Fibroblast of lung (primary cell): ENCODE measurements at regions not wholly inside any gene's neighbourhood (a gene's known extent, or its start where the extent isn't known, plus 50 kb on each side); places are given as distances from the start of the nearest gene placed in this dataset.

Experiments
- DNase-seq, 2 donors: peaks; one replicate each; pipeline versions ENCODE4 v3.0.0 to v3.0.0-alpha.2; 2010; ENCODE audit warnings: low read depth in 2 of 2
- H2AFZ ChIP-seq: 2 replicates; pipeline ENCODE4 v1.5.1; 2012; ENCODE audit warnings: low read length, control low read depth, inconsistent platforms
- H3K27ac ChIP-seq: 2 replicates; pipeline ENCODE4 v1.5.1; 2011; ENCODE audit warnings: low read length, control low read depth; ENCODE audit not compliant: insufficient read depth
- H3K27me3 ChIP-seq: 2 replicates; pipeline ENCODE4 v1.5.1; 2011; ENCODE audit warnings: mild to moderate bottlenecking, low read length; ENCODE audit not compliant: control insufficient read depth, insufficient read depth
- H3K36me3 ChIP-seq: 2 replicates; pipeline ENCODE4 v1.5.1; 2011; ENCODE audit warnings: low read length; ENCODE audit not compliant: control insufficient read depth, insufficient read depth
- H3K4me1 ChIP-seq: 2 replicates; pipeline ENCODE4 v1.5.1; 2011; ENCODE audit warnings: low read length; ENCODE audit not compliant: control insufficient read depth, insufficient read depth; ENCODE audit errors: extremely low read depth
- H3K4me2 ChIP-seq: 2 replicates; pipeline ENCODE4 v1.5.1; 2011; ENCODE audit warnings: low read length, control low read depth; ENCODE audit not compliant: insufficient read depth; ENCODE audit errors: extremely low read depth
- H3K4me3 ChIP-seq, 4 experiments: fragments of 200-600 bp in 1 of 4; sonication (generic) in 1 of 4; replicated peaks in 1 of 4; 2 replicates each; pipeline ENCODE4 v1.5.1; 2011 to 2016; ENCODE audit warnings: low read length in 4 of 4, low read depth in 3 of 4, mild to moderate bottlenecking in 3 of 4, control low read depth in 2 of 4, inconsistent platforms in 1 of 4, mixed read lengths in 1 of 4; ENCODE audit not compliant: insufficient read depth in 1 of 4; ENCODE audit errors: control extremely low read depth in 1 of 4
- H3K79me2 ChIP-seq: 2 replicates; pipeline ENCODE4 v1.5.1; 2012; ENCODE audit warnings: mild to moderate bottlenecking, low read length, inconsistent platforms; ENCODE audit not compliant: control insufficient read depth, insufficient read depth
- H3K9ac ChIP-seq: 2 replicates; pipeline ENCODE4 v1.5.1; 2011; ENCODE audit warnings: mild to moderate bottlenecking, low read length, control low read depth; ENCODE audit not compliant: insufficient read depth
- H3K9me3 ChIP-seq: 2 replicates; pipeline ENCODE4 v1.5.1; 2012; ENCODE audit warnings: low read depth, low read length; ENCODE audit not compliant: control insufficient read depth, insufficient read depth
- H4K20me1 ChIP-seq: 2 replicates; pipeline ENCODE4 v1.5.1; 2011; ENCODE audit warnings: low read length; ENCODE audit not compliant: control insufficient read depth, insufficient read depth; ENCODE audit errors: extremely low read depth
- EZH2 ChIP-seq: IDR thresholded peaks from 2 replicates; pipeline ENCODE4 v1.5.1; 2012; ENCODE audit warnings: low read length, control low read depth, mild to moderate bottlenecking; ENCODE audit errors: missing control alignments
- TF ChIP-seq, protein P1 (sequence below), 2 donors: IDR thresholded peaks in 1 of 2; conservative IDR thresholded peaks in 1 of 2; 1 replicate in 1 of 2; 2 replicates in 1 of 2; pipeline ENCODE4 v1.5.1; 2011 to 2012; ENCODE audit warnings: low read length in 2 of 2, control low read depth in 1 of 2, inconsistent platforms in 1 of 2, low read depth in 1 of 2, mild to moderate bottlenecking in 1 of 2

- Histone ChIP-seq H3K4me2 (no peak overlapping the region), H3K27ac (no peak overlapping the region), H3K4me3 (no peak overlapping the region), H2AFZ (no peak overlapping the region), H4K20me1 (no peaks in the 10 kb centered on the region), H3K79me2 (no peaks in the 10 kb centered on the region), H3K4me1 (no peaks in the 10 kb centered on the region), H3K36me3 (no peaks in the 10 kb centered on the region), H3K9ac (no peak overlapping the region), H3K9me3 (no peaks in the 10 kb centered on the region), H3K27me3 (no peaks in the 10 kb centered on the region)
- DNase-seq, result peak; percentile 20 to 55
- no peak for TF ChIP-seq EZH2
- TF ChIP-seq, protein P1, sequence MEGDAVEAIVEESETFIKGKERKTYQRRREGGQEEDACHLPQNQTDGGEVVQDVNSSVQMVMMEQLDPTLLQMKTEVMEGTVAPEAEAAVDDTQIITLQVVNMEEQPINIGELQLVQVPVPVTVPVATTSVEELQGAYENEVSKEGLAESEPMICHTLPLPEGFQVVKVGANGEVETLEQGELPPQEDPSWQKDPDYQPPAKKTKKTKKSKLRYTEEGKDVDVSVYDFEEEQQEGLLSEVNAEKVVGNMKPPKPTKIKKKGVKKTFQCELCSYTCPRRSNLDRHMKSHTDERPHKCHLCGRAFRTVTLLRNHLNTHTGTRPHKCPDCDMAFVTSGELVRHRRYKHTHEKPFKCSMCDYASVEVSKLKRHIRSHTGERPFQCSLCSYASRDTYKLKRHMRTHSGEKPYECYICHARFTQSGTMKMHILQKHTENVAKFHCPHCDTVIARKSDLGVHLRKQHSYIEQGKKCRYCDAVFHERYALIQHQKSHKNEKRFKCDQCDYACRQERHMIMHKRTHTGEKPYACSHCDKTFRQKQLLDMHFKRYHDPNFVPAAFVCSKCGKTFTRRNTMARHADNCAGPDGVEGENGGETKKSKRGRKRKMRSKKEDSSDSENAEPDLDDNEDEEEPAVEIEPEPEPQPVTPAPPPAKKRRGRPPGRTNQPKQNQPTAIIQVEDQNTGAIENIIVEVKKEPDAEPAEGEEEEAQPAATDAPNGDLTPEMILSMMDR (conservative IDR thresholded peaks at IDR 0.05 in 1 of 2, IDR thresholded peaks at IDR 0.05 in 1 of 2; ENCODE audit: low read depth in 1 of 2, low read length in 2 of 2), result peak; percentile 60 to 65
These were observed 129.5 kb downstream of the LARP7 start for GRCh38 chr4:112766422-112766821.

GRCh38 chr4:112767386-112767785 lies 130.4 kb downstream of the LARP7 start:
- Histone ChIP-seq H3K27me3 (no peaks in the 10 kb centered on the region), H3K9ac (no peak overlapping the region), H3K9me3 (no peaks in the 10 kb centered on the region), H3K27ac (no peak overlapping the region), H3K79me2 (no peaks in the 10 kb centered on the region), H3K4me1 (no peaks in the 10 kb centered on the region), H3K36me3 (no peaks in the 10 kb centered on the region), H4K20me1 (no peaks in the 10 kb centered on the region), H3K4me3 (no peak overlapping the region), H2AFZ (no peak overlapping the region), H3K4me2 (no peak overlapping the region)
- no peak for DNase-seq
- TF ChIP-seq, protein P1 (conservative IDR thresholded peaks at IDR 0.05 in 1 of 2, IDR thresholded peaks at IDR 0.05 in 1 of 2; ENCODE audit: low read depth in 1 of 2, low read length in 2 of 2), result no peak
- no peak for TF ChIP-seq EZH2

DNA sequence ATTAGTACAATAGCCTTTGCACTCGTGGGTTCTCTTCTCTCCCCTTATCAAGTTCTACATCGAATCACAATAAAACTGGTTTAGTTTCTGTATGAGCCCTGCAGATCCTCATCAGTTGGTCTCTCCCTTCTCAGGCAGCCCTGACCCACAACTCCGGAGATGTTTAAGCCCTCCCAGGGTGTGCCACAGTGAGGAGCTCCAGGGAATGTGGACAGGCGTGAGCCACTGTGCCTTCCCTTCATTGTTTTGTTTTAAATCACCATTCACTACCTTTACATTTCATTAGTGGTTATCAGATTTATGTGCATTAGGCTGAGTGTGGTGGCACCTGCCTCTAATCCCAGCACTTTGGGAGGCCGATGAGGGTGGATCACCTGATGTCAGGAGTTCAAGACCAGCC lies 133.2 kb downstream of the LARP7 start:
- Histone ChIP-seq H3K4me3 (no peak overlapping the region), H3K79me2 (no peaks in the 10 kb centered on the region), H3K36me3 (no peaks in the 10 kb centered on the region), H3K9ac (no peak overlapping the region), H3K27me3 (no peaks in the 10 kb centered on the region), H3K4me1 (no peaks in the 10 kb centered on the region), H2AFZ (no peak overlapping the region), H3K9me3 (no peaks in the 10 kb centered on the region), H3K27ac (no peak overlapping the region), H3K4me2 (no peak overlapping the region), H4K20me1 (no peaks in the 10 kb centered on the region)
- TF ChIP-seq, protein P1 (conservative IDR thresholded peaks at IDR 0.05 in 1 of 2, IDR thresholded peaks at IDR 0.05 in 1 of 2; ENCODE audit: low read depth in 1 of 2, low read length in 2 of 2), result no peak
- TF ChIP-seq EZH2, result no peak
- no peak for DNase-seq
